Activated CD4-positive, CD25-positive, alpha-beta regulatory T cell treated with anti-CD3 and anti-CD28 coated beads, Interleukin-2, amount 50 U/mL, for 72 hours (primary cell): ENCODE measurements at regions not wholly inside any gene's neighbourhood (a gene's known extent, or its start where the extent isn't known, plus 50 kb on each side); places are given as distances from the start of the nearest gene placed in this dataset.

Experiments
- DNase-seq: peaks from one replicate; pipeline ENCODE4 v3.0.0; 2021

GRCh38 chr15:62758126-62758951 is 284.2 kb upstream of the TPM1 start:
- no peak for DNase-seq

- no peak for DNase-seq
These were observed 283.6 kb upstream of the TPM1 start for GRCh38 chr15:62758952-62759349.

GRCh38 chr15:62760538-62760937 is 282.0 kb upstream of the TPM1 start:
- DNase-seq: no peak

- no peak for DNase-seq
These were observed 276.6 kb upstream of the TPM1 start for GRCh38 chr15:62765916-62766315.

- no peak for DNase-seq
These were observed 275.9 kb upstream of the TPM1 start for GRCh38 chr15:62766599-62766998.

- DNase-seq: no peak
These were observed 272.9 kb upstream of the TPM1 start for GRCh38 chr15:62769604-62770003.

GRCh38 chr15:62770111-62770660 is 272.4 kb upstream of the TPM1 start:
- no peak for DNase-seq

- no peak for DNase-seq
These were observed 271.8 kb upstream of the TPM1 start for GRCh38 chr15:62770752-62771151.

- no peak for DNase-seq
These were observed 271.3 kb upstream of the TPM1 start for GRCh38 chr15:62771234-62771633.

- no peak for DNase-seq
These were observed 269.0 kb upstream of the TPM1 start for GRCh38 chr15:62773369-62774165.

GRCh38 chr15:62775932-62776331 is 266.6 kb upstream of the TPM1 start:
- DNase-seq: no peak

GRCh38 chr15:62777671-62778070 is 264.9 kb upstream of the TPM1 start:
- no peak for DNase-seq

GRCh38 chr15:62779036-62779770 is 263.3 kb upstream of the TPM1 start:
- no peak for DNase-seq

GRCh38 chr15:62779899-62780298 is 262.6 kb upstream of the TPM1 start:
- no peak for DNase-seq

- DNase-seq: no peak
These were observed 261.5 kb upstream of the TPM1 start for GRCh38 chr15:62781081-62781497.

- no peak for DNase-seq
These were observed 260.3 kb upstream of the TPM1 start for GRCh38 chr15:62782071-62782841.

- DNase-seq: no peak
These were observed 259.7 kb upstream of the TPM1 start for GRCh38 chr15:62782896-62783295.

- DNase-seq: no peak
These were observed 259.1 kb upstream of the TPM1 start for GRCh38 chr15:62783303-62783957.

GRCh38 chr15:62785881-62786828 is 256.4 kb upstream of the TPM1 start:
- no peak for DNase-seq

GRCh38 chr15:62787401-62787800 is 255.1 kb upstream of the TPM1 start:
- DNase-seq: no peak

- no peak for DNase-seq
These were observed 254.3 kb upstream of the TPM1 start for GRCh38 chr15:62788224-62788623.
